ENCODE measurements at regions not wholly inside any gene's neighbourhood (a gene's known extent, or its start where the extent isn't known, plus 50 kb on each side); places are given as distances from the start of the nearest gene placed in this dataset.
"Not testable (repeated sequence)": the region's sequence is repeated elsewhere in the genome, so short reads cannot be mapped to it uniquely, and the experiment has no call there.

GRCh38 chr1:178572604-178573003 is 59.7 kb downstream of the TEX35 start:
- DNase-seq (ENCODE audit: low spot score), result no peak

GRCh38 chr1:178573330-178573729 is 60.4 kb downstream of the TEX35 start:
- DNase-seq (ENCODE audit: low spot score), result no peak

GRCh38 chr1:178574345-178574744 is 61.4 kb downstream of the TEX35 start:
- DNase-seq (ENCODE audit: low spot score), result no peak

- DNase-seq (ENCODE audit: low spot score), result no peak
Measured at GRCh38 chr1:178575611-178576361, 62.9 kb downstream of the TEX35 start.

- no peak for DNase-seq (ENCODE audit: low spot score)
Measured at GRCh38 chr1:178576841-178577240, 63.9 kb downstream of the TEX35 start.

GRCh38 chr1:178577882-178578281 is 65.0 kb downstream of the TEX35 start:
- no peak for DNase-seq (ENCODE audit: low spot score)

- DNase-seq (ENCODE audit: low spot score), result no peak
Measured at GRCh38 chr1:178578541-178578940, 65.6 kb downstream of the TEX35 start.

GRCh38 chr1:178579095-178579494 is 66.2 kb downstream of the TEX35 start:
- DNase-seq (ENCODE audit: low spot score), result no peak

GRCh38 chr1:178579562-178579961 is 66.7 kb downstream of the TEX35 start:
- DNase-seq (ENCODE audit: low spot score), result no peak

GRCh38 chr1:178580096-178580495 is 67.2 kb downstream of the TEX35 start:
- DNase-seq (ENCODE audit: low spot score), result no peak

GRCh38 chr1:178580876-178581275 is 68.0 kb downstream of the TEX35 start:
- DNase-seq (ENCODE audit: low spot score), result no peak

- no peak for DNase-seq (ENCODE audit: low spot score)
Measured at GRCh38 chr1:178581351-178582303, 68.7 kb downstream of the TEX35 start.

- DNase-seq (ENCODE audit: low spot score), result no peak
Measured at GRCh38 chr1:178587096-178587495, 74.2 kb downstream of the TEX35 start.

GRCh38 chr1:178587975-178588374 is 75.1 kb downstream of the TEX35 start:
- DNase-seq (ENCODE audit: low spot score), result no peak

GRCh38 chr1:178589042-178589441 is 76.1 kb downstream of the TEX35 start:
- DNase-seq (ENCODE audit: low spot score), result not testable (repeated sequence)

- not testable (repeated sequence) for DNase-seq (ENCODE audit: low spot score)
Measured at GRCh38 chr1:178591811-178592210, 78.9 kb downstream of the TEX35 start.

- DNase-seq (ENCODE audit: low spot score), result no peak
Measured at GRCh38 chr1:178593515-178593914, 80.6 kb downstream of the TEX35 start.

GRCh38 chr1:178594133-178594532 is 81.2 kb downstream of the TEX35 start:
- no peak for DNase-seq (ENCODE audit: low spot score)

- DNase-seq (ENCODE audit: low spot score), result no peak
Measured at GRCh38 chr1:178595491-178595890, 82.6 kb downstream of the TEX35 start.

GRCh38 chr1:178599087-178599486 is 86.2 kb downstream of the TEX35 start:
- DNase-seq (ENCODE audit: low spot score), result no peak

GRCh38 chr1:178599745-178600144 is 86.8 kb downstream of the TEX35 start:
- no peak for DNase-seq (ENCODE audit: low spot score)

- DNase-seq (ENCODE audit: low spot score), result no peak
Measured at GRCh38 chr1:178603926-178604325, 91.0 kb downstream of the TEX35 start.

GRCh38 chr1:178606839-178607238 is 93.9 kb downstream of the TEX35 start:
- no peak for DNase-seq (ENCODE audit: low spot score)

Data from RKO (cell line).